ENCODE measurements at regions not wholly inside any gene's neighbourhood (a gene's known extent, or its start where the extent isn't known, plus 50 kb on each side); places are given as distances from the start of the nearest gene placed in this dataset.

GRCh38 chr6:4612636-4613171 lies 163.5 kb upstream of the CDYL start:
- no peak overlapping the region for H3K27ac ChIP-seq
- H3K36me3 ChIP-seq, result no peaks in the 10 kb centered on the region
- no peaks in the 10 kb centered on the region for H3K4me1 ChIP-seq (ENCODE audit: control insufficient read depth in 1 of 2, insufficient read depth in 1 of 2, low read depth in 1 of 2, low read length in 1 of 2)
- no peak for TF ChIP-seq CTCF (IDR thresholded peaks at IDR 0.05)
- H3K9me3 ChIP-seq, result no peaks in the 10 kb centered on the region
- H3K4me3 ChIP-seq (ENCODE audit: low read depth in 1 of 2, low read length in 1 of 2), result no peak overlapping the region
- H3K27me3 ChIP-seq, result no peaks in the 10 kb centered on the region

- TF ChIP-seq CTCF (IDR thresholded peaks at IDR 0.05), result no peak
- Histone ChIP-seq H3K4me3 (ENCODE audit: low read depth in 1 of 2, low read length in 1 of 2) (no peak overlapping the region), H3K4me1 (ENCODE audit: control insufficient read depth in 1 of 2, insufficient read depth in 1 of 2, low read depth in 1 of 2, low read length in 1 of 2) (no peaks in the 10 kb centered on the region), H3K36me3 (no peaks in the 10 kb centered on the region), H3K9me3 (no peaks in the 10 kb centered on the region), H3K27me3 (no peaks in the 10 kb centered on the region), H3K27ac (no peak overlapping the region)
Observed at GRCh38 chr6:4611429-4612129, 164.6 kb upstream of the CDYL start.

- no peaks in the 10 kb centered on the region for H3K36me3 ChIP-seq
- H3K4me1 ChIP-seq (ENCODE audit: control insufficient read depth in 1 of 2, insufficient read depth in 1 of 2, low read depth in 1 of 2, low read length in 1 of 2), result no peaks in the 10 kb centered on the region
- no peak overlapping the region for H3K4me3 ChIP-seq (ENCODE audit: low read depth in 1 of 2, low read length in 1 of 2)
- no peak overlapping the region for H3K27ac ChIP-seq
- no peaks in the 10 kb centered on the region for H3K9me3 ChIP-seq
- H3K27me3 ChIP-seq, result no peaks in the 10 kb centered on the region
- TF ChIP-seq CTCF (IDR thresholded peaks at IDR 0.05), result no peak
Observed at GRCh38 chr6:4610256-4610655, 165.9 kb upstream of the CDYL start.

GRCh38 chr6:4608361-4609115 lies 167.7 kb upstream of the CDYL start:
- H3K4me3 ChIP-seq (ENCODE audit: low read depth in 1 of 2, low read length in 1 of 2), result no peak overlapping the region
- H3K4me1 ChIP-seq (ENCODE audit: control insufficient read depth in 1 of 2, insufficient read depth in 1 of 2, low read depth in 1 of 2, low read length in 1 of 2), result peaks cover 0 to 1% of the 10 kb centered on the region in 2 experiments
- no peak overlapping the region for H3K27ac ChIP-seq

GRCh38 chr6:4607793-4608192 lies 168.4 kb upstream of the CDYL start:
- Histone ChIP-seq H3K9me3 (no peaks in the 10 kb centered on the region), H3K4me1 (ENCODE audit: control insufficient read depth in 1 of 2, insufficient read depth in 1 of 2, low read depth in 1 of 2, low read length in 1 of 2) (peaks cover 0 to 7% of the 10 kb centered on the region in 2 experiments), H3K27ac (no peak overlapping the region), H3K27me3 (no peaks in the 10 kb centered on the region), H3K4me3 (ENCODE audit: low read depth in 1 of 2, low read length in 1 of 2) (no peak overlapping the region), H3K36me3 (no peaks in the 10 kb centered on the region)
- TF ChIP-seq CTCF (IDR thresholded peaks at IDR 0.05), result no peak

More at GRCh38 chr6:4608361-4609115, 167.7 kb upstream of the CDYL start:
- Histone ChIP-seq H3K9me3 (no peaks in the 10 kb centered on the region), H3K36me3 (no peaks in the 10 kb centered on the region), H3K27me3 (no peaks in the 10 kb centered on the region)
- no peak for TF ChIP-seq CTCF (IDR thresholded peaks at IDR 0.05)
